ENCODE measurements at regions not wholly inside any gene's neighbourhood (a gene's known extent, or its start where the extent isn't known, plus 50 kb on each side); places are given as distances from the start of the nearest gene placed in this dataset.

DNA sequence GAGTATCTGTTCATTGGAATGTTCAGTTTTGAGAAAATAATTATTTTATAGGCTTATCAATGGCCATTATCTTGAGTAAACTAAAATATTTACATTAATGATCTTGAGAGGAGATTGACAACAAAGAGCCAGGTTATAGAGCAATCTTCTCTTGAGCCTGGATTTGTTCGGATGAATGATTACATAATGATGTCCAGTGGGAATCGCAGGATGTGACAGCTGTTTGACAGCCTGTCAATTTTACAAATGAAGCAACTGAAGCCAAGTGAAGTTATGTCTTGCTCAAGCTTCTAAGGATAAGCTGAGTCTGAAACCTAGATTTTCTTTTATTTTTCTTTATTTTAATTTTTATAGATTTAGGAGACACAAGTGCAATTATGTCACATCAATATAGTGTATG lies 52.1 kb upstream of the BACH1 start:
- H3K9me2 ChIP-seq (ENCODE audit: insufficient read depth, low read length): no peaks in the 10 kb centered on the region

GRCh38 chr21:29248124-29248523 lies 50.6 kb upstream of the BACH1 start:
- no peak overlapping the region for H3K9ac ChIP-seq (ENCODE audit: low read length)
- no peaks in the 10 kb centered on the region for H3K9me2 ChIP-seq (ENCODE audit: insufficient read depth, low read length)
- H3K79me2 ChIP-seq (replicated peaks; ENCODE audit: insufficient read depth, low read length): no peaks in the 10 kb centered on the region
- no peaks in the 10 kb centered on the region for H3K27me3 ChIP-seq (ENCODE audit: insufficient read depth, low read depth, low read length)
- TF ChIP-seq, protein P1, sequence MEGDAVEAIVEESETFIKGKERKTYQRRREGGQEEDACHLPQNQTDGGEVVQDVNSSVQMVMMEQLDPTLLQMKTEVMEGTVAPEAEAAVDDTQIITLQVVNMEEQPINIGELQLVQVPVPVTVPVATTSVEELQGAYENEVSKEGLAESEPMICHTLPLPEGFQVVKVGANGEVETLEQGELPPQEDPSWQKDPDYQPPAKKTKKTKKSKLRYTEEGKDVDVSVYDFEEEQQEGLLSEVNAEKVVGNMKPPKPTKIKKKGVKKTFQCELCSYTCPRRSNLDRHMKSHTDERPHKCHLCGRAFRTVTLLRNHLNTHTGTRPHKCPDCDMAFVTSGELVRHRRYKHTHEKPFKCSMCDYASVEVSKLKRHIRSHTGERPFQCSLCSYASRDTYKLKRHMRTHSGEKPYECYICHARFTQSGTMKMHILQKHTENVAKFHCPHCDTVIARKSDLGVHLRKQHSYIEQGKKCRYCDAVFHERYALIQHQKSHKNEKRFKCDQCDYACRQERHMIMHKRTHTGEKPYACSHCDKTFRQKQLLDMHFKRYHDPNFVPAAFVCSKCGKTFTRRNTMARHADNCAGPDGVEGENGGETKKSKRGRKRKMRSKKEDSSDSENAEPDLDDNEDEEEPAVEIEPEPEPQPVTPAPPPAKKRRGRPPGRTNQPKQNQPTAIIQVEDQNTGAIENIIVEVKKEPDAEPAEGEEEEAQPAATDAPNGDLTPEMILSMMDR (IDR thresholded peaks at IDR 0.05; ENCODE audit: poor library complexity, severe bottlenecking): no peak
- TF ChIP-seq MXI1 (conservative IDR thresholded peaks at IDR 0.05; ENCODE audit: poor library complexity, severe bottlenecking) (no peak), EZH2 (IDR thresholded peaks at IDR 0.05; ENCODE audit: borderline replicate concordance, insufficient read depth, low read length, poor library complexity, severe bottlenecking) (no peak), REST (IDR thresholded peaks at IDR 0.05; ENCODE audit: borderline replicate concordance) (no peak), POLR2AphosphoS5 (IDR thresholded peaks at IDR 0.05) (no peak), SMC3 (conservative IDR thresholded peaks at IDR 0.05; ENCODE audit: poor library complexity) (no peak), RAD21 (conservative IDR thresholded peaks at IDR 0.05) (no peak), TAF1 (IDR thresholded peaks at IDR 0.05; ENCODE audit: low read depth) (no peak)
- no peak overlapping the region for H3K27ac ChIP-seq (ENCODE audit: low read length)
- no peaks in the 10 kb centered on the region for H3F3A ChIP-seq (ENCODE audit: insufficient read depth, low read length, poor library complexity, severe bottlenecking)
- H3K4me3 ChIP-seq (ENCODE audit: low read length): no peak overlapping the region
- H3K4me2 ChIP-seq (ENCODE audit: low read length): no peak overlapping the region
- H2AFZ ChIP-seq (ENCODE audit: low read depth, low read length): no peak overlapping the region
- H4K20me1 ChIP-seq (ENCODE audit: insufficient read depth): no peaks in the 10 kb centered on the region
- no peaks in the 10 kb centered on the region for H3K9me3 ChIP-seq (ENCODE audit: low read length)
- no peaks in the 10 kb centered on the region for H3K36me3 ChIP-seq (ENCODE audit: insufficient read depth, low read length)

More for the DNA sequence above, 52.1 kb upstream of the BACH1 start:
- H3K9me3 ChIP-seq (ENCODE audit: low read length): no peaks in the 10 kb centered on the region
- no peaks in the 10 kb centered on the region for H3F3A ChIP-seq (ENCODE audit: insufficient read depth, low read length, poor library complexity, severe bottlenecking)
- no peaks in the 10 kb centered on the region for H3K27me3 ChIP-seq (ENCODE audit: insufficient read depth, low read depth, low read length)
- H3K79me2 ChIP-seq (replicated peaks; ENCODE audit: insufficient read depth, low read length): no peaks in the 10 kb centered on the region
- H3K4me3 ChIP-seq (ENCODE audit: low read length): no peak overlapping the region
- TF ChIP-seq EZH2 (IDR thresholded peaks at IDR 0.05; ENCODE audit: borderline replicate concordance, insufficient read depth, low read length, poor library complexity, severe bottlenecking): no peak
- TF ChIP-seq, protein P1 (IDR thresholded peaks at IDR 0.05; ENCODE audit: poor library complexity, severe bottlenecking): no peak
- TF ChIP-seq POLR2AphosphoS5 (IDR thresholded peaks at IDR 0.05): peak; percentile 74
- TF ChIP-seq TAF1 (IDR thresholded peaks at IDR 0.05; ENCODE audit: low read depth): no peak
- no peak for TF ChIP-seq MXI1 (conservative IDR thresholded peaks at IDR 0.05; ENCODE audit: poor library complexity, severe bottlenecking)
- TF ChIP-seq SMC3 (conservative IDR thresholded peaks at IDR 0.05; ENCODE audit: poor library complexity): no peak
- no peak for TF ChIP-seq REST (IDR thresholded peaks at IDR 0.05; ENCODE audit: borderline replicate concordance)
- peak; percentile 80 for TF ChIP-seq EP300 (conservative IDR thresholded peaks at IDR 0.05; ENCODE audit: poor library complexity, severe bottlenecking)
- no peak overlapping the region for H3K9ac ChIP-seq (ENCODE audit: low read length)
- H2AFZ ChIP-seq (ENCODE audit: low read depth, low read length): no peak overlapping the region
- no peaks in the 10 kb centered on the region for H4K20me1 ChIP-seq (ENCODE audit: insufficient read depth)
- no peaks in the 10 kb centered on the region for H3K36me3 ChIP-seq (ENCODE audit: insufficient read depth, low read length)
- H3K27ac ChIP-seq (ENCODE audit: low read length): no peak overlapping the region
- no peak overlapping the region for H3K4me2 ChIP-seq (ENCODE audit: low read length)
